ENCODE measurements at regions not wholly inside any gene's neighbourhood (a gene's known extent, or its start where the extent isn't known, plus 50 kb on each side); places are given as distances from the start of the nearest gene placed in this dataset.

DNA sequence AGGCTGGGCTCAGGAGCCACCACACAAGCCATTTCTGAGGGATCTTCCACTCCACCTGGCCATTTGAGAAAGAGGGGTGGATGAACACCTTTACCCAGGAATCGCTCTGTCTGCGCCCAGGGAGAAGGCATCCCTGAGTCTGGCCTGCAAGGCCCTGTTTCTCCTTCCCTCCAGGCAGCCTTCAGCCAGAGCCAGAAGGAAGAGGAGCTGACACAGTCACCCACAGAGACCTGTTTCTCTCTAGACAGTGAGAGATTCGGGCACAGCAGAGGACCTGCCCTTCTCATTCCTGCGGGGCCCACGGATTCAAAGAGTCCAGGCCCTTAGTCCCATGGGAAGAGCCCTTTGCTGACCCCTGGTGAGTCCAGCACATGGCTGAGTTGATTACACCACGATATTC, 127.5 kb upstream of the TNS3 start:
- POLR2A ChIA-PET, result no interaction called here
- CTCF ChIA-PET, result no interaction called here
- no peak for DNase-seq (ENCODE audit: low read depth, low spot score)
- no peak overlapping the region for H3K4me3 ChIP-seq (ENCODE audit: low read depth, low read length)
- TF ChIP-seq CTCF (IDR thresholded peaks at IDR 0.05; ENCODE audit: insufficient read depth, low read length, missing control alignments), result no peak

- no peak for TF ChIP-seq CTCF (IDR thresholded peaks at IDR 0.05; ENCODE audit: insufficient read depth, low read length, missing control alignments)
- no peak for DNase-seq (ENCODE audit: low read depth, low spot score)
- H3K4me3 ChIP-seq (ENCODE audit: low read depth, low read length), result no peak overlapping the region
- ChIA-PET POLR2A (no interaction called here), CTCF (no interaction called here)
Observed at GRCh38 chr7:47709051-47709450, 127.1 kb upstream of the TNS3 start.

GRCh38 chr7:47707583-47707982, 125.7 kb upstream of the TNS3 start:
- DNase-seq (ENCODE audit: low read depth, low spot score), result no peak
- ChIA-PET CTCF (no interaction called here), POLR2A (no interaction called here)
- H3K4me3 ChIP-seq (ENCODE audit: low read depth, low read length), result no peak overlapping the region
- no peak for TF ChIP-seq CTCF (IDR thresholded peaks at IDR 0.05; ENCODE audit: insufficient read depth, low read length, missing control alignments)

GRCh38 chr7:47704936-47705335, 123.0 kb upstream of the TNS3 start:
- TF ChIP-seq CTCF (IDR thresholded peaks at IDR 0.05; ENCODE audit: insufficient read depth, low read length, missing control alignments), result no peak
- H3K4me3 ChIP-seq (ENCODE audit: low read depth, low read length), result no peak overlapping the region
- ChIA-PET POLR2A (no interaction called here), CTCF (interaction anchor here (1.0 kb wide), 1 partner anchor 439 kb away, joined by 3 read pairs; no protein-coding TSS in a partner anchor)
- DNase-seq (ENCODE audit: low read depth, low spot score), result no peak

DNA sequence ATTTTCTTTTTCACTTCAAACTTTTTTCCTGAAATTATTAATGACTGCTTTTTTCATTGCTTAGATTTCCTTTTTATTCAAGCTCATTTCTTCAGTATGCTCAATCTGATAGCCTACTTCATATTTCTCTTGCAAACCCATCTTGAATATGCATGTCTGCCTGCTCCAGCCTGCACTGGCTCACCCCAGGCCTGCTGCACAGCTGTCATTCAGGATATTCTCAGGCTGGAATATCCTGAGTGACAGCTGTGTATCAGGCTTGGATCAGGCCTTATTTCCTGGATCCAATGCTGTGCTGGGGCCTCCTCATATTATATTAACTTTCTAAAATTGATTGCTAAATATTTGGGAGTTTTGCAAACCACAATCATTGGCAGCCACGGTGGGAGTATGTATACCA, 120.2 kb upstream of the TNS3 start:
- H3K4me3 ChIP-seq (ENCODE audit: low read depth, low read length), result no peak overlapping the region
- no peak for DNase-seq (ENCODE audit: low read depth, low spot score)
- TF ChIP-seq CTCF (IDR thresholded peaks at IDR 0.05; ENCODE audit: insufficient read depth, low read length, missing control alignments), result no peak
- POLR2A ChIA-PET, result no interaction called here
- CTCF ChIA-PET, result no interaction called here

DNA sequence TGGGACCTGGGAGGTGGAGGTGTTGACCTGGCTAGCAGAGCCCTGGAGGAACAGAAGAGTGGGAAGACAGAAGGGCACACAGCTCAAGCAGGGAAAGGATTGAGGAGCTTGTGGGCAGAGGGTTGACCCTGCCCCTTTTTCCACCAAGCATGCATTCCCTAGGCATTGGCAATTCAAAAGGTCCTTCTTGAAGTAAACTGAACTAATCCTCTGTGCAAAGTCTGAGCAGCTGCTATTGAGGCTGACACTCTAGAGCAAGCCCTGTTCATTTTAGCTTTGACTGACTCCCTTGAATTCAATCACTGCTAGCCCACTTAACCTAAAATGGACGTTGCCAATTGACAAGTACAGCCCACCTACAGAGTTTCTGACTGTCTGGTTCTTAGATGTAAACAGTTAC, 116.5 kb upstream of the TNS3 start:
- POLR2A ChIA-PET, result no interaction called here
- CTCF ChIA-PET, result no interaction called here
- no peak for TF ChIP-seq CTCF (IDR thresholded peaks at IDR 0.05; ENCODE audit: insufficient read depth, low read length, missing control alignments)

More for the DNA sequence above, 116.5 kb upstream of the TNS3 start:
- no peak for DNase-seq (ENCODE audit: low read depth, low spot score)
- H3K4me3 ChIP-seq (ENCODE audit: low read depth, low read length), result no peak overlapping the region
